Mucosa of gallbladder (tissue), 1 donor: ENCODE measurements at regions not wholly inside any gene's neighbourhood (a gene's known extent, or its start where the extent isn't known, plus 50 kb on each side); places are given as distances from the start of the nearest gene placed in this dataset.
"Not testable (repeated sequence)": the region's sequence is repeated elsewhere in the genome, so short reads cannot be mapped to it uniquely, and the experiment has no call there.

Experiments
- DNase-seq: peaks from one replicate; pipeline ENCODE4 v3.0.0-alpha.2; 2020; ENCODE audit warnings: low spot score
- donor health status: DM: no; HTN: no; CAD: no.

GRCh38 chr9:115462623-115463022, 344.7 kb upstream of the TNC start:
- no peak for DNase-seq

GRCh38 chr9:115466756-115467155, 348.8 kb upstream of the TNC start:
- DNase-seq: no peak

GRCh38 chr9:115469841-115470240, 351.9 kb upstream of the TNC start:
- no peak for DNase-seq

- DNase-seq: not testable (repeated sequence)
Measured at GRCh38 chr9:115473032-115473431, 355.1 kb upstream of the TNC start.

- DNase-seq: no peak
Measured at GRCh38 chr9:115481769-115482168, 363.8 kb upstream of the TNC start.

GRCh38 chr9:115482747-115483146, 364.8 kb upstream of the TNC start:
- DNase-seq: no peak

- DNase-seq: no peak
Measured at GRCh38 chr9:115492869-115493268, 374.9 kb upstream of the TNC start.

- no peak for DNase-seq
Measured at GRCh38 chr9:115494393-115494792, 376.4 kb upstream of the TNC start.

GRCh38 chr9:115495052-115495635, 377.2 kb upstream of the TNC start:
- no peak for DNase-seq

- DNase-seq: no peak
Measured at GRCh38 chr9:115495836-115496235, 377.9 kb upstream of the TNC start.

- DNase-seq: no peak
Measured at GRCh38 chr9:115498303-115498702, 380.3 kb upstream of the TNC start.

GRCh38 chr9:115507148-115507547, 389.2 kb upstream of the TNC start:
- DNase-seq: no peak

GRCh38 chr9:115513148-115513547, 395.2 kb upstream of the TNC start:
- no peak for DNase-seq

- DNase-seq: no peak
Measured at GRCh38 chr9:115514454-115514853, 396.5 kb upstream of the TNC start.

GRCh38 chr9:115517335-115518075, 399.5 kb upstream of the TNC start:
- DNase-seq: no peak

GRCh38 chr9:115520646-115521045, 402.7 kb upstream of the TNC start:
- DNase-seq: no peak

- no peak for DNase-seq
Measured at GRCh38 chr9:115522912-115523311, 405.0 kb upstream of the TNC start.

- peak; percentile 32 for DNase-seq
Measured at GRCh38 chr9:115524453-115525059, 406.6 kb upstream of the TNC start.

GRCh38 chr9:115525111-115526058, 407.4 kb upstream of the TNC start:
- DNase-seq: no peak

GRCh38 chr9:115531410-115532125, 413.6 kb upstream of the TNC start:
- no peak for DNase-seq

GRCh38 chr9:115533511-115533910, 415.6 kb upstream of the TNC start:
- no peak for DNase-seq
